ENCODE measurements at regions not wholly inside any gene's neighbourhood (a gene's known extent, or its start where the extent isn't known, plus 50 kb on each side); places are given as distances from the start of the nearest gene placed in this dataset.

- H3K9me3 Mint-ChIP-seq, result no peaks in the 10 kb centered on the region
- no peaks in the 10 kb centered on the region for H3K36me3 Mint-ChIP-seq
- DNase-seq (no peak), ATAC-seq (ENCODE audit: low read depth) (no peak)
- no peak overlapping the region for H3K4me3 Mint-ChIP-seq
- POLR2A ChIA-PET, result no interaction called here
- H3K27ac Mint-ChIP-seq, result no peak overlapping the region
- H3K4me1 Mint-ChIP-seq, result no peaks in the 10 kb centered on the region
- H3K27me3 Mint-ChIP-seq, result peaks cover 3% of the 10 kb centered on the region
Observed at GRCh38 chr6:139919107-139920026, 544.9 kb upstream of the CITED2 start.

GRCh38 chr6:139917951-139918630 is 543.6 kb upstream of the CITED2 start:
- POLR2A ChIA-PET, result no interaction called here
- peaks cover 3% of the 10 kb centered on the region for H3K27me3 Mint-ChIP-seq
- no peak overlapping the region for H3K27ac Mint-ChIP-seq
- no peaks in the 10 kb centered on the region for H3K9me3 Mint-ChIP-seq
- no peaks in the 10 kb centered on the region for H3K4me1 Mint-ChIP-seq
- DNase-seq, result no peak
- no peak for ATAC-seq (ENCODE audit: low read depth)
- H3K4me3 Mint-ChIP-seq, result no peak overlapping the region
- no peaks in the 10 kb centered on the region for H3K36me3 Mint-ChIP-seq

GRCh38 chr6:139914910-139915309 is 540.5 kb upstream of the CITED2 start:
- H3K9me3 Mint-ChIP-seq, result no peaks in the 10 kb centered on the region
- no peaks in the 10 kb centered on the region for H3K36me3 Mint-ChIP-seq
- POLR2A ChIA-PET, result no interaction called here
- ATAC-seq (ENCODE audit: low read depth), result no peak
- no peak for DNase-seq
- H3K27me3 Mint-ChIP-seq, result no peaks in the 10 kb centered on the region
- no peaks in the 10 kb centered on the region for H3K4me1 Mint-ChIP-seq
- H3K4me3 Mint-ChIP-seq, result no peak overlapping the region
- H3K27ac Mint-ChIP-seq, result no peak overlapping the region

- Mint-ChIP-seq H3K9me3 (no peaks in the 10 kb centered on the region), H3K36me3 (no peaks in the 10 kb centered on the region), H3K27ac (no peak overlapping the region), H3K4me3 (no peak overlapping the region), H3K27me3 (no peaks in the 10 kb centered on the region), H3K4me1 (no peaks in the 10 kb centered on the region)
- ATAC-seq (ENCODE audit: low read depth) (no peak), DNase-seq (no peak)
- POLR2A ChIA-PET, result no interaction called here
Observed at GRCh38 chr6:139912735-139913400, 538.4 kb upstream of the CITED2 start.

GRCh38 chr6:139909992-139910391 is 535.5 kb upstream of the CITED2 start:
- Mint-ChIP-seq H3K4me3 (no peak overlapping the region), H3K36me3 (no peaks in the 10 kb centered on the region), H3K27me3 (peaks cover 2% of the 10 kb centered on the region), H3K4me1 (no peaks in the 10 kb centered on the region), H3K9me3 (no peaks in the 10 kb centered on the region), H3K27ac (no peak overlapping the region)
- DNase-seq (no peak), ATAC-seq (ENCODE audit: low read depth) (no peak)
- POLR2A ChIA-PET, result no interaction called here

GRCh38 chr6:139905404-139906052 is 531.1 kb upstream of the CITED2 start:
- ATAC-seq (ENCODE audit: low read depth), result no peak
- POLR2A ChIA-PET, result no interaction called here
- no peak overlapping the region for H3K4me3 Mint-ChIP-seq
- H3K27me3 Mint-ChIP-seq, result peaks cover 2% of the 10 kb centered on the region
- DNase-seq, result no peak
- H3K4me1 Mint-ChIP-seq, result no peaks in the 10 kb centered on the region
- no peaks in the 10 kb centered on the region for H3K9me3 Mint-ChIP-seq
- H3K27ac Mint-ChIP-seq, result no peak overlapping the region
- no peaks in the 10 kb centered on the region for H3K36me3 Mint-ChIP-seq

GRCh38 chr6:139904568-139904967 is 530.1 kb upstream of the CITED2 start:
- Mint-ChIP-seq H3K4me3 (no peak overlapping the region), H3K36me3 (no peaks in the 10 kb centered on the region), H3K27ac (no peak overlapping the region), H3K9me3 (no peaks in the 10 kb centered on the region), H3K27me3 (peaks cover 4% of the 10 kb centered on the region), H3K4me1 (no peaks in the 10 kb centered on the region)
- DNase-seq, result no peak
- POLR2A ChIA-PET, result no interaction called here
- ATAC-seq (ENCODE audit: low read depth), result no peak

- H3K27ac Mint-ChIP-seq, result no peak overlapping the region
- no peak overlapping the region for H3K4me3 Mint-ChIP-seq
- ATAC-seq (ENCODE audit: low read depth) (no peak), DNase-seq (no peak)
- H3K36me3 Mint-ChIP-seq, result no peaks in the 10 kb centered on the region
- H3K9me3 Mint-ChIP-seq, result no peaks in the 10 kb centered on the region
- POLR2A ChIA-PET, result no interaction called here
- H3K4me1 Mint-ChIP-seq, result no peaks in the 10 kb centered on the region
- peaks cover 5% of the 10 kb centered on the region for H3K27me3 Mint-ChIP-seq
Observed at GRCh38 chr6:139904158-139904533, 529.7 kb upstream of the CITED2 start.

- Mint-ChIP-seq H3K4me3 (no peak overlapping the region), H3K4me1 (no peaks in the 10 kb centered on the region), H3K9me3 (no peaks in the 10 kb centered on the region), H3K27me3 (peaks cover 5% of the 10 kb centered on the region), H3K27ac (no peak overlapping the region), H3K36me3 (no peaks in the 10 kb centered on the region)
- POLR2A ChIA-PET, result no interaction called here
- ATAC-seq (ENCODE audit: low read depth), result no peak
- no peak for DNase-seq
Observed at GRCh38 chr6:139903411-139904157, 529.1 kb upstream of the CITED2 start.

GRCh38 chr6:139895205-139895793 is 520.9 kb upstream of the CITED2 start:
- no peak for ATAC-seq (ENCODE audit: low read depth)
- no peak for DNase-seq
- Mint-ChIP-seq H3K9me3 (no peaks in the 10 kb centered on the region), H3K4me3 (no peak overlapping the region), H3K27ac (no peak overlapping the region), H3K36me3 (no peaks in the 10 kb centered on the region), H3K27me3 (peaks cover 3% of the 10 kb centered on the region), H3K4me1 (no peaks in the 10 kb centered on the region)
- POLR2A ChIA-PET, result no interaction called here

GRCh38 chr6:139894271-139894670 is 519.8 kb upstream of the CITED2 start:
- H3K4me1 Mint-ChIP-seq, result no peaks in the 10 kb centered on the region
- POLR2A ChIA-PET, result no interaction called here
- no peaks in the 10 kb centered on the region for H3K9me3 Mint-ChIP-seq

GRCh38 chr6:139891471-139891870 is 517.0 kb upstream of the CITED2 start:
- POLR2A ChIA-PET, result no interaction called here
- no peaks in the 10 kb centered on the region for H3K36me3 Mint-ChIP-seq
- DNase-seq (no peak), ATAC-seq (ENCODE audit: low read depth) (no peak)
- no peak overlapping the region for H3K27ac Mint-ChIP-seq
- no peaks in the 10 kb centered on the region for H3K4me1 Mint-ChIP-seq
- H3K9me3 Mint-ChIP-seq, result no peaks in the 10 kb centered on the region
- peaks cover 6% of the 10 kb centered on the region for H3K27me3 Mint-ChIP-seq
- no peak overlapping the region for H3K4me3 Mint-ChIP-seq

More at GRCh38 chr6:139894271-139894670, 519.8 kb upstream of the CITED2 start:
- Mint-ChIP-seq H3K27me3 (peaks cover 2% of the 10 kb centered on the region), H3K36me3 (no peaks in the 10 kb centered on the region), H3K4me3 (no peak overlapping the region), H3K27ac (no peak overlapping the region)
- ATAC-seq (ENCODE audit: low read depth) (no peak), DNase-seq (no peak)

Measured in activated naive CD8-positive, alpha-beta T cell treated with anti-CD3 and anti-CD28 coated beads, Interleukin-2, amount 10 ng/mL, durations not matched to agents 7 days and 5 days (primary cell).